ENCODE measurements at regions not wholly inside any gene's neighbourhood (a gene's known extent, or its start where the extent isn't known, plus 50 kb on each side); places are given as distances from the start of the nearest gene placed in this dataset.

DNA sequence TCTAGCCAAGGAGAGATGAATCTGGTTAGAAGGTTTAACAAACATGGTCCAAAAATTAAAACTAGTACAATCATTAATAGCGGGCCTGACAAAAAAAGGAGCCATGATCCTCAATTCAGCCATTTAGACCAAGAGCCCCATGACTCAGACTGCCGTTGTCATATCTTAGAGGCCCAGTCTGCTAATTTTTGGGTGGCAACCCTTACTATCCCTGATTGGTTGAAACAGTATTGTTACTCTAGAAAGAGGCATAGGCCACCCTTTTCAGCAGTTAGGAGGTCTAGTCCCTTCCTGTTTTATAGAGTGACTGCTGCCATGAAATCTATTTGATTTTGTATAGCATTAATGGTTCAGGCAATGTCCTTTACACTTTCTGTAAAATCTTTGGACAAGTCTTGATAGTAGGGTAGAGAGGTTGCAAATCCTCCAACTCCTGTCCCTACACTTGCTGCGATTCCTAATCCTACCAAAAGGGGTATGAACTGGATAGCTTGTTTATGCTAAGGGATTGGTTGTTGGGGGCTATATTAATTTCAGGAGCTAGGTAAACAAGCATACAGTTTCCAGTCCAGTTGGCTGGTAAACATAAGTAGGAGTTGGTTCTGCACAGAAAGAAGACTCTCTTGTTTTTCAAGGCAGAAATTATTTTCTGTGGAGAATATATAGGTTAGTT lies 1056.3 kb upstream of the CNTN5 start:
- Mint-ChIP-seq H3K4me3 (no peak overlapping the region), H3K27ac (no peak overlapping the region), H3K9me3 (peaks cover 14% of the 10 kb centered on the region), H3K27me3 (no peaks in the 10 kb centered on the region), H3K4me1 (ENCODE audit: low read depth) (no peaks in the 10 kb centered on the region), H3K36me3 (ENCODE audit: low read depth) (no peaks in the 10 kb centered on the region)

DNA sequence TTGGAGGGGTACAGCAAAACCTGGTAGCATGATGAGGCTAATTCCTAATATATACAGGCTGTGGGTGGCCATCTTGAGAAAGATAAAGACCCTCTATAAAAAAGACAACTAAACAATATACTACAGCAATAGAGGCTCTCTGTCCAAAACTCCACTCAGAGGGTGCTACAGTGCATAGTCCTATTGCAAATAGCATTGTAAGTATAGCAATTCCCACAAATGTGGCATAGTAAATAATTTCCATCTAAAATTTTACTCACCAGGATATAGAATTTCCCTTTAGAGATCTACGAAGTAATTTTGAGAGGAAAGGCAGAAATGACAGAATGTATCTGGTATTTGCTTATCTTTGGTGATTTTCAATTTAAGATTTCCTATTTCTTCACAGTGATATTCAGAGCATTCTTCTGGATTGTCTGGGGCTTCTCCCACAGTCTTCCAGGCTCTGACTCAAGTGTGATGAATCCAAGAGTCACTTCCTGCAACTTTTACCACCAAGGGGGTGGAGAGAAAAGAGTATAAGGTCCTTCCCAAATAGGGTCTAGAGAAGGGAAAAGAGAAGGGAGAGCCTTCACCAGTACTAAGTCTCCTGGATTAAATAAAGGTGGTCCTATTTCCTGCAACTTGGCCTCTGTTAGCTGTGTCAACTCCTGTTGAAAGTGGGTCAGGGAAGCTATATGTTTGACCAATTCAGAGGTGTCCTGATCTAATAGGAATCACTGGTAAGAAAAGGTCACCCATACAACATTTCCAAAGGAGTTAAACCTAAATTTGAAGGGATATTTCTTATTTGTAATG lies 1054.7 kb upstream of the CNTN5 start:
- Mint-ChIP-seq H3K36me3 (ENCODE audit: low read depth) (no peaks in the 10 kb centered on the region), H3K27ac (no peak overlapping the region), H3K9me3 (peaks cover 7% of the 10 kb centered on the region), H3K27me3 (no peaks in the 10 kb centered on the region), H3K4me3 (no peak overlapping the region), H3K4me1 (ENCODE audit: low read depth) (no peaks in the 10 kb centered on the region)

DNA sequence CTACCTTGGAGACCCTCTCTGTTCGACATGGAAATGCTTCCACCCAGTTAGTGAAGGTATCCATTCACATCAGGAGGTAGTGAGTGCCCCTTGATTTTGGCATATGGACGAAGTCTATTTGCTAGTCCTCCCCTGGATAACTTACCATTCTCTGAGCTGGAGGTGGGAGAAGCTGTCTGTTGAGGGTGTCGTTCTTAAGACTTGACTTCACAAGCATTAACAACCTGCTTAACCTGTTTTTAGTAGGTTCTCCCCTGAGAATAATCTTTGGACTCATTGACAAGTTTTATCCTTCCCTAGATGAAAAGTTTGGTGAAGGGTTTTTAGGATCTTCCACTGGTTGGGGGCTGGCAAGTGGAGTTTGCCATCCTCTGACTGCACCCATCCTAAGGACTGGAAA lies 1053.8 kb upstream of the CNTN5 start:
- H3K36me3 Mint-ChIP-seq (ENCODE audit: low read depth), result no peaks in the 10 kb centered on the region
- no peak overlapping the region for H3K27ac Mint-ChIP-seq
- H3K4me3 Mint-ChIP-seq, result no peak overlapping the region
- peaks cover 6% of the 10 kb centered on the region for H3K9me3 Mint-ChIP-seq
- no peaks in the 10 kb centered on the region for H3K27me3 Mint-ChIP-seq
- H3K4me1 Mint-ChIP-seq (ENCODE audit: low read depth), result no peaks in the 10 kb centered on the region

DNA sequence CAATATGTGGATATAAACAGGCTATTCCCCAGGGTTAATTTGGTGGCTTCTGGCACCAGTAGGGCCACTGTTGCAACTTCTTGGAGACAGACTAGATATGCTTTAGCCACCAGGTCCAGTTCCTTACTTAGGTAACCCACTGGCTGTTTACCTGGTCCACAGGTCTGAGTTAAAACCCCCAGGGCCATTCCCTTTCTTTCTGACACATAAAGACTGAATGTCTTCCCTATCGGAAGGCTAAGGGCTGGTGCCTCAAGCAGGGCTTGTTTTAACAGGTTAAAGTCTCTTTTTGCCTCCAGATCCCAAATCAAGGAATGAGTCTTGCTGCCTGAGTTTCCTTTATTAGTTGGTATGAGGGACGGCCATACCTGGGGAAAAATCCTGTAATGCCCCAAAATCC lies 1052.7 kb upstream of the CNTN5 start:
- Mint-ChIP-seq H3K9me3 (no peaks in the 10 kb centered on the region), H3K27ac (no peak overlapping the region), H3K27me3 (no peaks in the 10 kb centered on the region), H3K4me3 (no peak overlapping the region), H3K4me1 (ENCODE audit: low read depth) (no peaks in the 10 kb centered on the region), H3K36me3 (ENCODE audit: low read depth) (no peaks in the 10 kb centered on the region)

DNA sequence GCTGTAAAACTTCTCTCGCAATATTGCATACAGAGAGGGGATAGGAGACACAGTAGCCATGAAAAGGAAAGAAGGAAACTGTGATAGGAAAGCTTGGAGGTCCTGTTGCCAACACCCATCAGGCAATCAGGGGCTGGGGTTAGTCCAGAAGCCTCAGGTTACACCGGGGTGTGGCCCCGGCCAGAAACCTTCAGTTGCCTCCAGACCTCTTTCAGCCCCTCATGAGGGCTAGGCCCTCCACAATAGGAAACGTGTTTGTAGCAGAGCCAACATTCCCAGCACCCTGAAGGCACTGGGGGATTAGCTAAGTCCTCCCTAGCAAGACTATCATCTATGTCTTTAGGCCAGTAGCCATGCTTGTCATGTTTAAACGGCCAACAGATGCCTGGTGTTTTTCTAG lies 1048.0 kb upstream of the CNTN5 start:
- H3K4me3 Mint-ChIP-seq, result no peak overlapping the region
- H3K9me3 Mint-ChIP-seq, result no peaks in the 10 kb centered on the region
- H3K27ac Mint-ChIP-seq, result no peak overlapping the region
- H3K4me1 Mint-ChIP-seq (ENCODE audit: low read depth), result no peaks in the 10 kb centered on the region
- H3K36me3 Mint-ChIP-seq (ENCODE audit: low read depth), result no peaks in the 10 kb centered on the region
- H3K27me3 Mint-ChIP-seq, result no peaks in the 10 kb centered on the region

DNA sequence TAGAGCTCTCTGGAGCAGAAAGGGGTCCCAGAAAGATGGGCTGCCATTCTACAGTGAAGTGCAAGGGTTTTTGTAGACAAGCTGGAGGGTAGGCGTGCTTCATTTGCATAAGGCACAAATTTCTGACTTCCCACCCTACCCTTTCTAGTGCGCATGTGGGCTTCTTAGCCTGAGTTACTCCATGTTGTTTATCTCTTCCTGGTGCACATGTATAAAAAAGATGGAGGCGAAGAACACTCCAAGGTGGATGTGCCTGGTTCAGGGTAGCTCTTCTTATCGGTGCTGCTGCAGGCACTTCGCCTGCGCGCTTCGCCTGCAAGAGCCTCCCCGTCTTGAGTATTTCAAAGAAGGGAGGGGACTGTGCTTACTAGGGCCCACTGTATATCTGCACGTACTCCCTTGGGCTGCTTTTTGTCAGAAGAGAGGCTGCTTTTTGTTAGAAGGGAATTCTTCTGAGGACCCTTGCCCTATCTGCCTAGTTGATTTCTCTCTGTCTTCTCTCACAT lies 1047.3 kb upstream of the CNTN5 start:
- no peak overlapping the region for H3K27ac Mint-ChIP-seq
- no peaks in the 10 kb centered on the region for H3K27me3 Mint-ChIP-seq
- no peaks in the 10 kb centered on the region for H3K9me3 Mint-ChIP-seq
- no peak overlapping the region for H3K4me3 Mint-ChIP-seq
- no peaks in the 10 kb centered on the region for H3K4me1 Mint-ChIP-seq (ENCODE audit: low read depth)
- H3K36me3 Mint-ChIP-seq (ENCODE audit: low read depth), result no peaks in the 10 kb centered on the region

DNA sequence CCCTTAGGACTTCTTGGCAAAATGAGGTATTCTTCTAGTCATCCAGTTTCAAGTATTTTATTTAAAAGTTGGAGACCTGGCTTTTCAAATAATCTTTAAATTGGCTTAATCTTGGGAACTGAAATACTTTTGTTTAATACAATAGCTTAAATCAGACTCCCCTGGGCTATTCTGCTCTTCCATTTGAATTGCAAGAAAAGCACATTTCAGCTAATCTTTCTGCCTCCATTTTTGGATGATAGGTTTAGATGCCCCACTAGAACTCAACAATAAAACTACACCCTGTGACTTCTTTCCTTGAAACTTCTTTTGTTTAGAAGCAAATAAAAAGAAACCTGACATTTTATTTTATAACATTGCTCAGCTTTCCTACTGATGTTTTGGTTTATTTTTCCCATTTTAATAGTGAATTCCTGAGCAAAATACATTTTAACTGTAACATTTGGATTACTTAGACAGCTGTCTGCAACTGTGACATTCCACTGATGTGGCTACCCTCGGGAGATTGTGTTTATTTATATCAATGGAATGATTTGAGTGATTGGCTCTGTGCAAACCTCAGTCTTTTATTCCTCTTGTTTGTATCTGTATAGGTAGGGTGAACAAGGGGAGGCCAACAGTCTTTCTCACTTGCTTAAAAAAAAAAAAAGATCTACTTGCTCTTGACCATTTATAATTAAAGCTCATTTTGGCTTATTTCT lies 1045.8 kb upstream of the CNTN5 start:
- H3K9me3 Mint-ChIP-seq, result no peaks in the 10 kb centered on the region
- no peaks in the 10 kb centered on the region for H3K4me1 Mint-ChIP-seq (ENCODE audit: low read depth)
- H3K27me3 Mint-ChIP-seq, result no peaks in the 10 kb centered on the region
- H3K4me3 Mint-ChIP-seq, result no peak overlapping the region
- H3K36me3 Mint-ChIP-seq (ENCODE audit: low read depth), result no peaks in the 10 kb centered on the region
- no peak overlapping the region for H3K27ac Mint-ChIP-seq

DNA sequence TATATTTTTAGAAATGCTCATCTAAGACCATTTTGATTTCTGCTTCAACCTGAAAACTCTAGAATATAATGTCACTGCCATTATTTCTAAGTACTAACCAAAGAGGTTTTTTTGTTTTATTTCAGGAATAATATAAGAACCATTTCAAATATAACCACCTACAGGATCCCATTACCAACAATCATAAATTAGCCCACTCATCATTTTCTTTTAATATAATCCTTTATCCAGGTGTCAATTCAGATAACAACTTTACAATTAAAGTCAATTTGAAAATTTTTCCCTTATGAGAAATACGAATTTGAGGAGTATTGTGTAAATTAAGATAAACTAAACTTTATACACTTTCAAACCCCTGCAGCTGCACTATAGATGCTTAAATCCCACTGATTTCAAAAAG lies 1043.0 kb upstream of the CNTN5 start:
- Mint-ChIP-seq H3K4me3 (no peak overlapping the region), H3K4me1 (ENCODE audit: low read depth) (no peaks in the 10 kb centered on the region), H3K27ac (no peak overlapping the region), H3K27me3 (no peaks in the 10 kb centered on the region), H3K36me3 (ENCODE audit: low read depth) (no peaks in the 10 kb centered on the region), H3K9me3 (no peaks in the 10 kb centered on the region)

DNA sequence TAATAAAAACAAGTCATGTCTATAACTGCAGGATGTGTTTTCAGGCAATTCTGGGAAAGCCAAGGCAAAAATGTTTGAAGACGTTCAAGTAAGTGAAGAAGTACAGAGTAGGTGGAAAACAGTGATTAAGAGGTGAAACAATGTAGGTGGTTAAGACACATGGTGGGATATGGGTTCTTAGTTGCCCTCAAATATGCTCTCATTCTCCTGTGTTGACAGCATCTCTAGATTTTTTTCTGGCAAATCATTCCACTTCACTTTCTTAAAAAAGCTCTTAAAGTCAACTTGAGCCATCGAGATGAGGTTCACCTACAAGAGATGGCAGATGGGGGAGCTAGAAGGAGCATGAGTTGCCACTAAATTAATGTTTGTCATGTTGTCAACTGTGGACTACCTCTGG lies 1041.0 kb upstream of the CNTN5 start:
- no peak overlapping the region for H3K4me3 Mint-ChIP-seq
- H3K4me1 Mint-ChIP-seq (ENCODE audit: low read depth), result no peaks in the 10 kb centered on the region
- H3K9me3 Mint-ChIP-seq, result no peaks in the 10 kb centered on the region
- no peaks in the 10 kb centered on the region for H3K36me3 Mint-ChIP-seq (ENCODE audit: low read depth)
- no peaks in the 10 kb centered on the region for H3K27me3 Mint-ChIP-seq
- no peak overlapping the region for H3K27ac Mint-ChIP-seq

DNA sequence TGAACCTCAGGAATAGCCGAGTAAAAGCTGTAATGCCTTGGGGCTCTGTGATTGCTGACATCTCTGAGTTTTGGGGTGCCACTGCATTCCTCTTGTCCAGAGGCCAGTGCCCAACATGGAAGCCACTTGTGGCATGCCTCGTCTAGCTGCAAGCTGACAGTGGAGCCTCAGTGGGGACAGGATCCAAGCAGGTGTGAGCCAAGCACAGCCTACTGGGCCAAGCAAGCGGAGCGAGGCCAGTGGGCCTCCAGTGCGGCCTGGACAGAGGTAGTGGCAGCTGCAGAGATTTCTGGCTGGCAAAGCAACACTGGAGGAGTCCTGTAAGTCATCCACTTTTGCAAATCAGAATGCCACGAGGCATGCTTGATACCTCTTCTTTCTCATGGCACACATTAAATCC lies 1038.2 kb upstream of the CNTN5 start:
- Mint-ChIP-seq H3K27me3 (no peaks in the 10 kb centered on the region), H3K9me3 (no peaks in the 10 kb centered on the region), H3K36me3 (ENCODE audit: low read depth) (no peaks in the 10 kb centered on the region), H3K27ac (no peak overlapping the region), H3K4me3 (no peak overlapping the region), H3K4me1 (ENCODE audit: low read depth) (no peaks in the 10 kb centered on the region)

DNA sequence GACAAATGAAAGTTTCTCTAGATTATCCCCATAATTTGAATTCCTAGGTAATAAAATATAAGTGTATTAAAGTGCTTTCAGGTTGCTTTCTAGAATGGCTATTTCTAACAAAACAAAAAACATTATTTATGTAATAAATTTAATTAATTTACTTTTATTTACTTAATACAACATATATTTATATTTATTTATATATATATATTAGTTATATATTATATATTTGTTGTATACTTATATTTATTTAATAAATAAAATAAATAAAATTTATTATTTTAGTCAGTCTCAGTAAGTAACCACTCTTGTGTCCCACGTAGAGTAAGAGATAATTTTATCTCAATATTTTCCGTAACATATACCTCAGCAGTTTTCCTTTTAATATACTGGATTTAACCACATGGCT lies 1031.6 kb upstream of the CNTN5 start:
- H3K4me1 Mint-ChIP-seq (ENCODE audit: low read depth), result no peaks in the 10 kb centered on the region
- H3K36me3 Mint-ChIP-seq (ENCODE audit: low read depth), result no peaks in the 10 kb centered on the region
- no peak overlapping the region for H3K27ac Mint-ChIP-seq
- H3K4me3 Mint-ChIP-seq, result no peak overlapping the region
- peaks cover 4% of the 10 kb centered on the region for H3K9me3 Mint-ChIP-seq
- no peaks in the 10 kb centered on the region for H3K27me3 Mint-ChIP-seq

DNA sequence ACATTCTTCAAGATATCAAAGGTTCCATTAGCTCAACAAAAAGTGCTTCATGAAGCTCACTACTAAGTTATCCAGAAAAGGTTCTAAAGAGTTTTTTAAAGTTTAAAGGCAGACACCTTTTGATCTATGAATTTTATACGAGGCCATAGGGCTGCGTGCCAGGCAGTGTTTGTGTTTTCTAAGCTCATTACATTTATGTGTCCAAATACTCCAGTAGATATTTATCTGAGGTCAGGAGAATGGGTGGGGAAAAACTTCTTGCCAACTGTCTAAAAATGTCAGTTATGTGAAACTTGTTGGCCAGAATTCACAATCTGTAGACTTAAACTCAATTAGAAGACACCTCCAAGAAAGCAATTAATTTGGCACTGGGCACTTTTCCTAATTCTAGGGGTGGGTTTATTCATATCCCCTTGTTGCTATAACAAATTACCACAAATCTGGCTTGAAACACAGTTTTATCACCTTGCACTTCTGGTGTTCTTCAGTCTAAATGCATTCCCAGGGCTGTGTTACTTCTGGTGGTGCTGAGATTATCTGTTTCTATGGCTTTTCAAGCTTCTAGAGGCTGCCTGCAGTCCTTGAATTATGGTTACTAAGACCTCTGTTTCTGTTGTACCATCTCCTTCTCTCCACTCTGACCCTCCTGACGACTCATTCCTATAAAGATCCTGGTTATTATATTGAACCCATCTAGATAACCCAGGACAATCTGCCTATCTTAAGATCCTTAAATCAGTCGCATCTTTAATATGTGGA lies 1030.4 kb upstream of the CNTN5 start:
- Mint-ChIP-seq H3K4me3 (no peak overlapping the region), H3K27me3 (no peaks in the 10 kb centered on the region), H3K9me3 (peaks cover 4% of the 10 kb centered on the region), H3K4me1 (ENCODE audit: low read depth) (no peaks in the 10 kb centered on the region), H3K36me3 (ENCODE audit: low read depth) (no peaks in the 10 kb centered on the region), H3K27ac (no peak overlapping the region)

DNA sequence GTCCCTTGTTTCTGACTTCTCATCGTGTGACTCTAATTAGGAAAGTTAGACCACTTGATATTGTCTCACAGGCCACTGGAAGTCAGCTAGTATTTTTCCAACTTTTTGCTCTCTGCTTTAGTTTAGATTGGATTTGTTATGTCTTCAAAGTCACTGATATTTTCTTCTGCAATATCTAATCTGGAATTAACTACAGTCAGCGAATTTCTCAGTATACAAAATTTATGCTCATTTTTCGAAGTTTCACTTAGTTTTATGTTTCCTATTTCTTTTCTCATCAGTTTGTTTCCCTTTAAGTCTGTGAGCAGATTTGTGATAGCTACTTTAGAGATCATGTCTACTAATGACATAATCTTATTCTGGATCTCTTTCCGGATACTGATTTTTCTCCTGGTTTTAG lies 1027.2 kb upstream of the CNTN5 start:
- peaks cover 4% of the 10 kb centered on the region for H3K9me3 Mint-ChIP-seq
- no peaks in the 10 kb centered on the region for H3K27me3 Mint-ChIP-seq
- no peaks in the 10 kb centered on the region for H3K4me1 Mint-ChIP-seq (ENCODE audit: low read depth)
- no peaks in the 10 kb centered on the region for H3K36me3 Mint-ChIP-seq (ENCODE audit: low read depth)
- no peak overlapping the region for H3K27ac Mint-ChIP-seq
- no peak overlapping the region for H3K4me3 Mint-ChIP-seq

DNA sequence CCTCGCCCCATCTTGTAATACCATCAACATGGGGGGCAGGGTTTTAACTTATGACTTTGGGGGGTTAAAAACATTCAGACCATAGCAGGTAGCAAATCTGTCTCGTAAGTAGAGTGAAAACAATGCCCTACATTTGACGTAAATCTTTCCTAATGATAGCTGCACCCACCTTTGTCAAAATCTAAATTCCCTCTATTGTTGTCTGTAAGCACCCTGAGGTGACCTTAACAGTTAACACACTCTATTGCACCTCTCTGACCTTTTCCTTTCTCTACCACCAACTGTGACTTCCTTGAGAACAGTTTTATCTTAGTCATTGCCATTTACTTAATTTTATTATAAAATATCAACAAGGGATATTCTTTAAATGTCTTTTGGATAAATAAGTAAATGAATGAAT lies 1024.9 kb upstream of the CNTN5 start:
- Mint-ChIP-seq H3K27ac (no peak overlapping the region), H3K9me3 (peaks cover 4% of the 10 kb centered on the region), H3K36me3 (ENCODE audit: low read depth) (no peaks in the 10 kb centered on the region), H3K4me1 (ENCODE audit: low read depth) (no peaks in the 10 kb centered on the region), H3K27me3 (no peaks in the 10 kb centered on the region), H3K4me3 (no peak overlapping the region)

DNA sequence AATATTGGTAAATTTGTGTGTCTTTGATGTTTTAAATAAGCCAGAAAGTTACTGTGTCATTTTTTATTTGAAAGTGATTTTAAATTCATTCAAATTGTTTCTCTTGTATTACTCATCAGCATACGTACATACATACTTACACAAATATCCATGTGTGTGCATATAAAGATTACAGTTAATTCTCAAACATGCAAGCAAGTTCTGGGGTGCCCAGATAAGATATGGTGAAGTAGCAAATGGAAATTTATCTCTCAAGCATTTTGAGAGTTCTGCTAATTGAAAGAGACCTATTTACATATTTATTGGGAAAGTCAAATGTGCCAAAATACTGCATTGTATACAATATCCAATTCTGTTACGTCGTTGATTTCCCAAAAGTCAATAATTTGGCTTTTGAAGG lies 1024.0 kb upstream of the CNTN5 start:
- no peaks in the 10 kb centered on the region for H3K4me1 Mint-ChIP-seq (ENCODE audit: low read depth)
- H3K36me3 Mint-ChIP-seq (ENCODE audit: low read depth), result no peaks in the 10 kb centered on the region
- no peaks in the 10 kb centered on the region for H3K27me3 Mint-ChIP-seq
- H3K9me3 Mint-ChIP-seq, result no peaks in the 10 kb centered on the region
- H3K27ac Mint-ChIP-seq, result no peak overlapping the region
- H3K4me3 Mint-ChIP-seq, result no peak overlapping the region
